DND-41 (cell line): ENCODE measurements at regions not wholly inside any gene's neighbourhood (a gene's known extent, or its start where the extent isn't known, plus 50 kb on each side); places are given as distances from the start of the nearest gene placed in this dataset.

ENCODE experiments used
- ATAC-seq: fragments of 200-7000 bp; cut with Tn5 transposase; 3 replicates; pipeline ENCODE4 v1.9.1; 2021; ENCODE audit warnings: low read depth; ENCODE audit not compliant: insufficient read depth
- DNase-seq: peaks from one replicate; pipeline ENCODE4 v3.0.0-alpha.2; 2020
- H2AFZ ChIP-seq: 2 replicates; pipeline ENCODE4 v1.6.0; 2012; ENCODE audit warnings: low read depth, low read length
- H3K27ac ChIP-seq: 2 replicates; pipeline ENCODE4 v1.5.1; 2012; ENCODE audit warnings: low read length, inconsistent platforms
- H3K27me3 ChIP-seq: fragments of 200-600 bp; sonication (generic); 2 replicates; pipeline ENCODE4 v1.6.0; 2012; ENCODE audit warnings: low read length, mild to moderate bottlenecking, inconsistent platforms; ENCODE audit not compliant: insufficient read depth, poor library complexity
- H3K36me3 ChIP-seq: 2 replicates; pipeline ENCODE4 v1.5.1; 2012; ENCODE audit warnings: low read length, inconsistent platforms; ENCODE audit not compliant: insufficient read depth
- H3K4me1 ChIP-seq: 2 replicates; pipeline ENCODE4 v1.5.1; 2012; ENCODE audit warnings: mild to moderate bottlenecking, low read length; ENCODE audit not compliant: insufficient read depth
- H3K4me2 ChIP-seq: 2 replicates; pipeline ENCODE4 v1.6.0; 2012; ENCODE audit warnings: mild to moderate bottlenecking, moderate library complexity, low read length, inconsistent platforms; ENCODE audit not compliant: insufficient read depth
- H3K4me3 ChIP-seq, 2 experiments: fragments of 200-600 bp in 1 of 2; shearing (Covaris generic) in 1 of 2; 2 replicates each; pipeline ENCODE4 v1.5.1; 2012 to 2016; ENCODE audit warnings: inconsistent platforms in 2 of 2, low read length in 2 of 2, mild to moderate bottlenecking in 2 of 2, low read depth in 1 of 2, moderate library complexity in 1 of 2
- H3K79me2 ChIP-seq: 2 replicates; pipeline ENCODE4 v1.6.0; 2012; ENCODE audit warnings: low read length, inconsistent platforms; ENCODE audit not compliant: insufficient read depth
- H3K9ac ChIP-seq: 2 replicates; pipeline ENCODE4 v1.6.0; 2012; ENCODE audit warnings: low read depth, mild to moderate bottlenecking, inconsistent platforms, low read length, moderate library complexity
- H3K9me3 ChIP-seq: 2 replicates; pipeline ENCODE4 v1.5.1; 2012; ENCODE audit warnings: low read length, moderate library complexity, mild to moderate bottlenecking, inconsistent platforms; ENCODE audit not compliant: insufficient read depth, severe bottlenecking
- H4K20me1 ChIP-seq: 2 replicates; pipeline ENCODE4 v1.6.0; 2012; ENCODE audit warnings: low read length; ENCODE audit not compliant: insufficient read depth
- CTCF ChIP-seq: IDR thresholded peaks from 2 replicates; pipeline ENCODE4 v1.5.1; 2012; ENCODE audit warnings: borderline replicate concordance, low read length, moderate library complexity, mild to moderate bottlenecking; ENCODE audit not compliant: poor library complexity, severe bottlenecking; ENCODE audit errors: extremely low read depth
- EZH2 ChIP-seq: IDR thresholded peaks from 3 replicates; pipeline ENCODE4 v1.6.1; 2012; ENCODE audit warnings: borderline replicate concordance, low read depth, mild to moderate bottlenecking, moderate library complexity, low read length, inconsistent platforms; ENCODE audit not compliant: severe bottlenecking

- H3K4me1 ChIP-seq: no peaks in the 10 kb centered on the region
- TF ChIP-seq EZH2 (no peak), CTCF (no peak)
- H4K20me1 ChIP-seq: no peaks in the 10 kb centered on the region
- no peak overlapping the region for H3K4me3 ChIP-seq
- DNase-seq (no peak), ATAC-seq (no peak)
- H3K36me3 ChIP-seq: no peaks in the 10 kb centered on the region
- H3K9me3 ChIP-seq: no peaks in the 10 kb centered on the region
- H3K9ac ChIP-seq: no peak overlapping the region
- H3K27me3 ChIP-seq: no peaks in the 10 kb centered on the region
- H3K4me2 ChIP-seq: no peak overlapping the region
- H3K79me2 ChIP-seq: no peaks in the 10 kb centered on the region
- no peak overlapping the region for H2AFZ ChIP-seq
- no peak overlapping the region for H3K27ac ChIP-seq
These were observed 1574.9 kb downstream of the HACE1 start for GRCh38 chr6:103284835-103285234.

GRCh38 chr6:103280417-103280816 lies 1579.3 kb downstream of the HACE1 start:
- Histone ChIP-seq H3K4me2 (no peak overlapping the region), H4K20me1 (no peaks in the 10 kb centered on the region), H3K9me3 (no peaks in the 10 kb centered on the region), H3K79me2 (no peaks in the 10 kb centered on the region), H2AFZ (no peak overlapping the region), H3K27me3 (no peaks in the 10 kb centered on the region), H3K4me1 (no peaks in the 10 kb centered on the region), H3K4me3 (no peak overlapping the region), H3K9ac (no peak overlapping the region), H3K36me3 (no peaks in the 10 kb centered on the region), H3K27ac (no peak overlapping the region)
- DNase-seq (no peak), ATAC-seq (no peak)
- no peak for TF ChIP-seq CTCF
- no peak for TF ChIP-seq EZH2

- no peaks in the 10 kb centered on the region for H3K9me3 ChIP-seq
- H3K36me3 ChIP-seq: no peaks in the 10 kb centered on the region
- H3K4me3 ChIP-seq: no peak overlapping the region
- DNase-seq: no peak
- H3K27ac ChIP-seq: no peak overlapping the region
- no peak overlapping the region for H3K4me2 ChIP-seq
- no peaks in the 10 kb centered on the region for H3K79me2 ChIP-seq
- ATAC-seq: no peak
- TF ChIP-seq EZH2 (no peak), CTCF (no peak)
- no peaks in the 10 kb centered on the region for H3K4me1 ChIP-seq
- no peaks in the 10 kb centered on the region for H4K20me1 ChIP-seq
- H3K27me3 ChIP-seq: no peaks in the 10 kb centered on the region
- no peak overlapping the region for H2AFZ ChIP-seq
- H3K9ac ChIP-seq: no peak overlapping the region
These were observed 1581.8 kb downstream of the HACE1 start for GRCh38 chr6:103277936-103278335.

GRCh38 chr6:103273048-103273447 lies 1586.7 kb downstream of the HACE1 start:
- no peak for ATAC-seq
- Histone ChIP-seq H4K20me1 (no peaks in the 10 kb centered on the region), H3K4me2 (no peak overlapping the region), H3K4me1 (no peaks in the 10 kb centered on the region), H2AFZ (no peak overlapping the region), H3K27ac (no peak overlapping the region), H3K9ac (no peak overlapping the region), H3K79me2 (no peaks in the 10 kb centered on the region), H3K9me3 (no peaks in the 10 kb centered on the region), H3K4me3 (no peak overlapping the region), H3K36me3 (no peaks in the 10 kb centered on the region), H3K27me3 (no peaks in the 10 kb centered on the region)
- DNase-seq: no peak
- no peak for TF ChIP-seq EZH2
- peak; percentile 28 for TF ChIP-seq CTCF
